Fibroblast of skin of left biceps (primary cell): ENCODE measurements at regions not wholly inside any gene's neighbourhood (a gene's known extent, or its start where the extent isn't known, plus 50 kb on each side); places are given as distances from the start of the nearest gene placed in this dataset.

ENCODE experiments used
- DNase-seq, 2 experiments: peaks; one replicate each; pipeline ENCODE4 v3.0.0-alpha.2; 2013; ENCODE audit warnings: low read depth in 2 of 2

GRCh38 chr13:85665286-85665685 lies 133.9 kb downstream of the SLITRK6 start:
- peak in 1 of 2 experiments; percentile 15 for DNase-seq

- no peak for DNase-seq
Observed at GRCh38 chr13:85663856-85664255, 135.4 kb downstream of the SLITRK6 start.

GRCh38 chr13:85662186-85662585 lies 137.0 kb downstream of the SLITRK6 start:
- DNase-seq, result no peak

GRCh38 chr13:85661675-85662074 lies 137.5 kb downstream of the SLITRK6 start:
- DNase-seq, result no peak

- DNase-seq, result no peak
Observed at GRCh38 chr13:85659493-85659892, 139.7 kb downstream of the SLITRK6 start.

- DNase-seq, result no peak
Observed at GRCh38 chr13:85657942-85658341, 141.3 kb downstream of the SLITRK6 start.

- no peak for DNase-seq
Observed at GRCh38 chr13:85655040-85655439, 144.2 kb downstream of the SLITRK6 start.

- no peak for DNase-seq
Observed at GRCh38 chr13:85654227-85654626, 145.0 kb downstream of the SLITRK6 start.

- DNase-seq, result no peak
Observed at GRCh38 chr13:85653681-85654080, 145.5 kb downstream of the SLITRK6 start.

GRCh38 chr13:85652491-85652890 lies 146.7 kb downstream of the SLITRK6 start:
- no peak for DNase-seq

GRCh38 chr13:85651440-85651839 lies 147.8 kb downstream of the SLITRK6 start:
- no peak for DNase-seq

GRCh38 chr13:85650613-85651012 lies 148.6 kb downstream of the SLITRK6 start:
- no peak for DNase-seq

- no peak for DNase-seq
Observed at GRCh38 chr13:85640727-85641126, 158.5 kb downstream of the SLITRK6 start.

GRCh38 chr13:85638815-85639393 lies 160.3 kb downstream of the SLITRK6 start:
- no peak for DNase-seq

GRCh38 chr13:85638265-85638664 lies 161.0 kb downstream of the SLITRK6 start:
- no peak for DNase-seq

GRCh38 chr13:85632526-85633195 lies 166.6 kb downstream of the SLITRK6 start:
- DNase-seq, result no peak

- DNase-seq, result no peak
Observed at GRCh38 chr13:85631801-85632200, 167.4 kb downstream of the SLITRK6 start.

GRCh38 chr13:85626603-85627002 lies 172.6 kb downstream of the SLITRK6 start:
- DNase-seq, result no peak

- DNase-seq, result no peak
Observed at GRCh38 chr13:85619321-85619720, 179.9 kb downstream of the SLITRK6 start.

- no peak for DNase-seq
Observed at GRCh38 chr13:85618521-85618920, 180.7 kb downstream of the SLITRK6 start.

GRCh38 chr13:85616275-85616674 lies 182.9 kb downstream of the SLITRK6 start:
- no peak for DNase-seq

GRCh38 chr13:85615031-85615430 lies 184.2 kb downstream of the SLITRK6 start:
- DNase-seq, result no peak

GRCh38 chr13:85610024-85610423 lies 189.2 kb downstream of the SLITRK6 start:
- DNase-seq, result no peak
